Upper lobe of left lung (tissue), 6 donors: ENCODE measurements at regions not wholly inside any gene's neighbourhood (a gene's known extent, or its start where the extent isn't known, plus 50 kb on each side); places are given as distances from the start of the nearest gene placed in this dataset.

Source experiments
- ATAC-seq, 2 donors: fragments of 200-7000 bp; cut with Tn5 transposase; one replicate each; pipeline ENCODE4 v1.9.1; 2022; ENCODE audit warnings: mild to moderate bottlenecking in 2 of 2, moderate library complexity in 2 of 2; ENCODE audit not compliant: low FRiP score in 2 of 2
- DNase-seq, 2 donors: peaks; one replicate each; pipeline ENCODE4 v3.0.0-alpha.2; 2019 to 2020
- H3K27ac ChIP-seq, 4 donors: fragments of 200-600 bp; sonication (generic); one replicate each; pipeline ENCODE4 v1.5.1; 2016 to 2019
- H3K27me3 ChIP-seq, 4 donors: fragments of 200-600 bp; sonication (generic); one replicate each; pipeline ENCODE4 v1.5.1; 2017 to 2019
- H3K36me3 ChIP-seq, 4 donors: fragments of 200-600 bp; sonication (generic); one replicate each; pipeline ENCODE4 v1.5.1; 2016 to 2019
- H3K4me1 ChIP-seq, 4 donors: fragments of 200-600 bp; sonication (generic); one replicate each; pipeline ENCODE4 v1.5.1; 2018 to 2019
- H3K4me3 ChIP-seq, 4 donors: fragments of 200-600 bp; sonication (generic); one replicate each; pipeline ENCODE4 v1.5.1; 2017 to 2019; ENCODE audit warnings: mild to moderate bottlenecking in 2 of 4, moderate library complexity in 1 of 4
- H3K9me3 ChIP-seq, 4 donors: fragments of 200-600 bp; sonication (generic); one replicate each; pipeline ENCODE4 v1.5.1; 2018 to 2019
- CTCF ChIP-seq, 6 experiments: fragments of 450-650 bp in 4 of 6; fragments of 200-600 bp in 2 of 6; sonication (generic) in 2 of 6; IDR thresholded peaks; one replicate each; pipeline ENCODE4 v1.5.1; 2016 to 2019; ENCODE audit warnings: antibody characterized with exemption in 6 of 6
- EP300 ChIP-seq, 4 donors: sonication (generic); formaldehyde crosslinking; IDR thresholded peaks; one replicate each; pipeline ENCODE4 v1.5.1; 2017; ENCODE audit warnings: antibody characterized with exemption in 4 of 4, control low read depth in 2 of 4
- POLR2A ChIP-seq, 4 donors: fragments of 450-650 bp; IDR thresholded peaks; one replicate each; pipeline ENCODE4 v1.5.1; 2016 to 2017; ENCODE audit warnings: antibody characterized with exemption in 4 of 4, mild to moderate bottlenecking in 2 of 4
- POLR2AphosphoS5 ChIP-seq, 2 donors: sonication (generic); formaldehyde crosslinking; IDR thresholded peaks; one replicate each; pipeline ENCODE4 v1.5.1; 2017; ENCODE audit warnings: antibody characterized with exemption in 2 of 2
- WGBS, 2 donors: methylation state at CpG; one replicate each; pipeline ENCODE4 v1.1.5; 2017 to 2018; 5-methylcytosine and 5-hydroxymethylcytosine counted together
- donor health status: DM: no; HTN: no; CAD: no; lungs with moderate emphysema.
- donor health status: DM: no; HTN: yes; CAD: no; lungs with severe emphysema.

- H3K27ac ChIP-seq, result no peak overlapping the region
- 59 to 64% methylated on average over 4 of the region's 4 CpGs for WGBS, 2 donors
Observed at GRCh38 chr6:147109707-147110106, 94.5 kb upstream of the STXBP5 start.

GRCh38 chr6:147116056-147116455, 88.2 kb upstream of the STXBP5 start:
- TF ChIP-seq CTCF (IDR thresholded peaks at IDR 0.05), result no peak
- TF ChIP-seq POLR2A (IDR thresholded peaks at IDR 0.05), result no peak
- no peak for TF ChIP-seq POLR2AphosphoS5 (IDR thresholded peaks at IDR 0.05)
- TF ChIP-seq EP300 (IDR thresholded peaks at IDR 0.05), result no peak
- WGBS, 2 donors, result 66 to 75% methylated on average over 4 of the region's 4 CpGs
- ATAC-seq, result no peak

More at GRCh38 chr6:147109707-147110106, 94.5 kb upstream of the STXBP5 start:
- Histone ChIP-seq H3K27me3 (no peaks in the 10 kb centered on the region), H3K4me1 (no peaks in the 10 kb centered on the region), H3K9me3 (no peaks in the 10 kb centered on the region), H3K36me3 (no peaks in the 10 kb centered on the region), H3K4me3 (no peak overlapping the region)
- ATAC-seq, result no peak
- TF ChIP-seq EP300 (IDR thresholded peaks at IDR 0.05) (no peak), POLR2AphosphoS5 (IDR thresholded peaks at IDR 0.05) (no peak), POLR2A (IDR thresholded peaks at IDR 0.05) (no peak), CTCF (IDR thresholded peaks at IDR 0.05) (no peak)
- no peak for DNase-seq

GRCh38 chr6:147117011-147117410, 87.2 kb upstream of the STXBP5 start:
- Histone ChIP-seq H3K27me3 (no peaks in the 10 kb centered on the region), H3K27ac (peak overlapping the region in 2 of 4 donors; percentile 19 to 51), H3K9me3 (no peaks in the 10 kb centered on the region), H3K4me1 (no peaks in the 10 kb centered on the region), H3K4me3 (no peak overlapping the region), H3K36me3 (no peaks in the 10 kb centered on the region)
- no peak for DNase-seq
- TF ChIP-seq EP300 (IDR thresholded peaks at IDR 0.05) (no peak), POLR2A (IDR thresholded peaks at IDR 0.05) (no peak), CTCF (IDR thresholded peaks at IDR 0.05) (no peak), POLR2AphosphoS5 (IDR thresholded peaks at IDR 0.05) (no peak)
- 70 to 78% methylated on average over 2 of the region's 2 CpGs for WGBS, 2 donors
- no peak for ATAC-seq

More at GRCh38 chr6:147116056-147116455, 88.2 kb upstream of the STXBP5 start:
- no peaks in the 10 kb centered on the region for H3K27me3 ChIP-seq
- no peak for DNase-seq
- no peaks in the 10 kb centered on the region for H3K4me1 ChIP-seq
- no peaks in the 10 kb centered on the region for H3K36me3 ChIP-seq
- H3K9me3 ChIP-seq, result no peaks in the 10 kb centered on the region
- H3K4me3 ChIP-seq, result no peak overlapping the region
- H3K27ac ChIP-seq, result no peak overlapping the region

- Histone ChIP-seq H3K27me3 (no peaks in the 10 kb centered on the region), H3K4me1 (no peaks in the 10 kb centered on the region), H3K36me3 (no peaks in the 10 kb centered on the region), H3K9me3 (no peaks in the 10 kb centered on the region), H3K4me3 (no peak overlapping the region), H3K27ac (peak overlapping the region in 2 of 4 donors; percentile 19 to 51)
- DNase-seq (no peak), ATAC-seq (no peak)
- TF ChIP-seq EP300 (IDR thresholded peaks at IDR 0.05) (no peak), POLR2A (IDR thresholded peaks at IDR 0.05) (no peak), POLR2AphosphoS5 (IDR thresholded peaks at IDR 0.05) (no peak), CTCF (IDR thresholded peaks at IDR 0.05) (no peak)
- 74 to 77% methylated on average over 4 of the region's 4 CpGs for WGBS, 2 donors
Observed at GRCh38 chr6:147117580-147117979, 86.6 kb upstream of the STXBP5 start.

- ATAC-seq, result no peak
- WGBS, 2 donors, result 87 to 95% methylated on average over 4 of the region's 4 CpGs
- no peaks in the 10 kb centered on the region for H3K27me3 ChIP-seq
Observed at GRCh38 chr6:147119310-147119709, 84.9 kb upstream of the STXBP5 start.

More at GRCh38 chr6:147119310-147119709, 84.9 kb upstream of the STXBP5 start:
- DNase-seq, result no peak
- H3K36me3 ChIP-seq, result no peaks in the 10 kb centered on the region
- no peak overlapping the region for H3K4me3 ChIP-seq
- TF ChIP-seq CTCF (IDR thresholded peaks at IDR 0.05) (no peak), EP300 (IDR thresholded peaks at IDR 0.05) (no peak), POLR2AphosphoS5 (IDR thresholded peaks at IDR 0.05) (no peak), POLR2A (IDR thresholded peaks at IDR 0.05) (no peak)
- H3K9me3 ChIP-seq, result no peaks in the 10 kb centered on the region
- no peak overlapping the region for H3K27ac ChIP-seq
- H3K4me1 ChIP-seq, result no peaks in the 10 kb centered on the region
